Nephron (organoid): ENCODE measurements at regions not wholly inside any gene's neighbourhood (a gene's known extent, or its start where the extent isn't known, plus 50 kb on each side); places are given as distances from the start of the nearest gene placed in this dataset.

Source experiments
- H3K27ac Mint-ChIP-seq, 3 experiments: 2 replicates each; pipeline ENCODE4 v1.8.0; 2020; ENCODE audit warnings: mixed read lengths in 3 of 3, mild to moderate bottlenecking in 2 of 3, moderate library complexity in 1 of 3
- H3K27me3 Mint-ChIP-seq: 2 replicates; pipeline ENCODE4 v1.8.0; 2021; ENCODE audit warnings: low read depth, mild to moderate bottlenecking, moderate library complexity, mixed read lengths
- H3K36me3 Mint-ChIP-seq: 2 replicates; pipeline ENCODE4 v1.8.0; 2020; ENCODE audit warnings: low read depth, mixed read lengths
- H3K4me1 Mint-ChIP-seq: 2 replicates; pipeline ENCODE4 v1.8.0; 2020; ENCODE audit warnings: mixed read lengths
- H3K4me3 Mint-ChIP-seq, 3 experiments: 2 replicates each; pipeline ENCODE4 v1.8.0; 2020; ENCODE audit warnings: mild to moderate bottlenecking in 3 of 3, mixed read lengths in 3 of 3, moderate library complexity in 2 of 3
- H3K9me3 Mint-ChIP-seq: 2 replicates; pipeline ENCODE4 v1.8.0; 2020; ENCODE audit warnings: mixed read lengths
- TF ChIP-seq, protein P1 (sequence below), 3 experiments: fragments of 200-600 bp; sonication (generic); IDR thresholded peaks; one replicate each; pipeline ENCODE4 v1.5.0; 2021; ENCODE audit warnings: antibody characterized with exemption in 3 of 3; ENCODE audit not compliant: unreplicated experiment in 3 of 3

DNA sequence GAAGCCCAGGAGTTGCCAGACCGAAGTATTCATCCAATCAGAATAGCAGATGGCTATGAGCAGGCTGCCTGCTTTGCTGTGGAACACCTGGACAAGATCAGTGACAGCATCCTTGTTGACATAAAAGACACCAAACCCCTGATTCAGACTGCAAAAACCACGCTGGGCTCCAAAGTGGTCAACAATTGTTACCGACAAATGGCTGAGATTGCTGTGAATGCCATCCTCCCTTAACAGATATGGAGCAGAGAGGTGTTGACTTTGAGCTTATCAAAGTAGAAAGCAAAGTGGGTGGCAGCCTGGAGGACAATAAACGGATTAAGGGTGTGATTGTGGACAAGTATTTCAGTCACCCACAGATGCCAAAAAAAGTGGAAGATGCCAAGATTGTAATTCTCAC, 250.3 kb upstream of the OBI1 start:
- Mint-ChIP-seq H3K36me3 (no peaks in the 10 kb centered on the region), H3K4me1 (no peaks in the 10 kb centered on the region), H3K9me3 (no peaks in the 10 kb centered on the region), H3K4me3 (no peak overlapping the region), H3K27me3 (no peaks in the 10 kb centered on the region), H3K27ac (no peak overlapping the region)
- TF ChIP-seq, protein P1, sequence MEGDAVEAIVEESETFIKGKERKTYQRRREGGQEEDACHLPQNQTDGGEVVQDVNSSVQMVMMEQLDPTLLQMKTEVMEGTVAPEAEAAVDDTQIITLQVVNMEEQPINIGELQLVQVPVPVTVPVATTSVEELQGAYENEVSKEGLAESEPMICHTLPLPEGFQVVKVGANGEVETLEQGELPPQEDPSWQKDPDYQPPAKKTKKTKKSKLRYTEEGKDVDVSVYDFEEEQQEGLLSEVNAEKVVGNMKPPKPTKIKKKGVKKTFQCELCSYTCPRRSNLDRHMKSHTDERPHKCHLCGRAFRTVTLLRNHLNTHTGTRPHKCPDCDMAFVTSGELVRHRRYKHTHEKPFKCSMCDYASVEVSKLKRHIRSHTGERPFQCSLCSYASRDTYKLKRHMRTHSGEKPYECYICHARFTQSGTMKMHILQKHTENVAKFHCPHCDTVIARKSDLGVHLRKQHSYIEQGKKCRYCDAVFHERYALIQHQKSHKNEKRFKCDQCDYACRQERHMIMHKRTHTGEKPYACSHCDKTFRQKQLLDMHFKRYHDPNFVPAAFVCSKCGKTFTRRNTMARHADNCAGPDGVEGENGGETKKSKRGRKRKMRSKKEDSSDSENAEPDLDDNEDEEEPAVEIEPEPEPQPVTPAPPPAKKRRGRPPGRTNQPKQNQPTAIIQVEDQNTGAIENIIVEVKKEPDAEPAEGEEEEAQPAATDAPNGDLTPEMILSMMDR (IDR thresholded peaks at IDR 0.05; ENCODE audit: unreplicated experiment in 3 of 3) = no peak

DNA sequence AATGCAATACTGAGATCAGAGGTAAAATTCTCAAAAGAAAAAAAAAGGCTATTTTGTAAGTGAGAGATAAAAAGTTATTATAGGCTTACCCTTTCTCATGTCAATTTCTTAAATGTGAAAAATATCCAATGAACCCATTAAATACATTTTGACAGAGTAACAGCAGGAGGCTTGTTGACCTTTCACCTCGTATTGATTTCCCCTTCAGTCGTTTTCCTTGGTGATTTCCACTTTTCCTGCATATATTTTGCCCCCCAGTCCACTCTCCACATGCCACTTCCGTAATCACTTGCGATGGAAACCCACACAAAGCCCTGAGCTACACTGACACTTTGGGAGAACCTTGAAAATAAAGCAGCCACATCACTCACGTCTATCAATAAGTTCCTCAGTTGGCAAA, 248.1 kb upstream of the OBI1 start:
- Mint-ChIP-seq H3K9me3 (no peaks in the 10 kb centered on the region), H3K4me3 (no peak overlapping the region), H3K4me1 (no peaks in the 10 kb centered on the region), H3K36me3 (no peaks in the 10 kb centered on the region), H3K27me3 (no peaks in the 10 kb centered on the region), H3K27ac (no peak overlapping the region)
- TF ChIP-seq, protein P1 (IDR thresholded peaks at IDR 0.05; ENCODE audit: unreplicated experiment in 3 of 3) = no peak

DNA sequence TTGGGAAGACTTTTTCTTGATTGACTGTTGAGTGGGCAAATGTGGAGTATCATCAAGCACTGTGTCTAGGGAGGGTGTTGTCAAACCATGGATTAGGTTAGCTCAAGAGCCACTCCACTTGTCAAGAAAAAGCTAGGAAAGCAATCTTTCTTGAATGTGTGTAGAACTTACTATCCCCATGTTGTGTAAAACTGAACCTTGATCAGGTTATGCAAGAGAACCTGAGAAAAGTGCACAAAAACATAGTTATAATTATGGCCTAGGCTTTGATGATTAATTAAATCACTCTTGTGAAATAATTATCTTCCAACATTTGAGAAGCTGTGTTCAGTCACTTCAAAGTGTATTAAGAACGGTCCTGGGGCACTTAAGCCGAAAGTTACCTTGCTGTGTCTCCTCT, 238.2 kb upstream of the OBI1 start:
- Mint-ChIP-seq H3K4me1 (no peaks in the 10 kb centered on the region), H3K27ac (no peak overlapping the region), H3K9me3 (no peaks in the 10 kb centered on the region), H3K36me3 (no peaks in the 10 kb centered on the region), H3K27me3 (no peaks in the 10 kb centered on the region), H3K4me3 (no peak overlapping the region)
- TF ChIP-seq, protein P1 (IDR thresholded peaks at IDR 0.05; ENCODE audit: unreplicated experiment in 3 of 3) = no peak

DNA sequence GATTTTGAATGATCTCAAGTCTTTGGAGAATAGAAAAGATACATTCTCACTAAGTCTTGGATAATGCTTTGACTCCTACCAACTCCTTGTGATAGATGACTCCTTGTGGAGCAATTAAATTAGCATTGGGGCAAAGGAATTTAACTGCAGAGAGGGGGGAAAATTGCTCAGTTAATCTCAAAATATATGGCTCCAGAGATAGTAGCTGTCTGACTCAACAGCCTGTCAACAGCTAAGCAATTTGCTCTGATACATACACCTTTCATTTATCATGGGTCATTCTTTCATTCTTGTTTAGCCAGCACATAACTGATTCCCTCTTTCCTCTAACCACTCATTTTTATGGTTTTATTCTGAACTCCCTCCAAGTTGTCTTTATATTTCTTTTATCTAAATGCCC, 225.6 kb upstream of the OBI1 start:
- H3K27me3 Mint-ChIP-seq = no peaks in the 10 kb centered on the region
- H3K4me3 Mint-ChIP-seq = no peak overlapping the region
- TF ChIP-seq, protein P1 (IDR thresholded peaks at IDR 0.05; ENCODE audit: unreplicated experiment in 3 of 3) = no peak
- no peaks in the 10 kb centered on the region for H3K36me3 Mint-ChIP-seq
- no peaks in the 10 kb centered on the region for H3K9me3 Mint-ChIP-seq
- peaks cover 13% of the 10 kb centered on the region for H3K4me1 Mint-ChIP-seq
- H3K27ac Mint-ChIP-seq = no peak overlapping the region

DNA sequence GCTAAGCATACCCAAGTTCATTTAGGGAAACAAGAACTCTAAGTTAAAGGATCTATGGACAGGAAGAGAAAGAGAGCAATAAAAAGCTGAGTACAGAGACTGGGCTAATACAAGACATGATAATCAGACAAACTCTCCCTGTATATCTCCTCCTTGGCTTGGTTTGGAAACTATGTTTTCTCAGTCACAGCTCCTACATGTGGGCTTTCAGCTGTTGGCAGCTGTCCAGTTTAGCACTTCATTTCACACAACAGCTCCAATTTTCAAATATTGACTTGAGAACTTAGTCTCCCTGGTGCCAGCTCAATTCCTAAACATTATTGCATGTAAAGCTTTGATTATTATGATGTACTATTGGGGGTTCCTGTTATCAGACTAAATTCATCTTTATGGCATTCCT, 222.8 kb upstream of the OBI1 start:
- Mint-ChIP-seq H3K4me3 (no peak overlapping the region), H3K27ac (no peak overlapping the region), H3K9me3 (peaks cover 3% of the 10 kb centered on the region), H3K27me3 (no peaks in the 10 kb centered on the region), H3K4me1 (peaks cover 17% of the 10 kb centered on the region), H3K36me3 (no peaks in the 10 kb centered on the region)
- TF ChIP-seq, protein P1 (IDR thresholded peaks at IDR 0.05; ENCODE audit: unreplicated experiment in 3 of 3) = no peak

DNA sequence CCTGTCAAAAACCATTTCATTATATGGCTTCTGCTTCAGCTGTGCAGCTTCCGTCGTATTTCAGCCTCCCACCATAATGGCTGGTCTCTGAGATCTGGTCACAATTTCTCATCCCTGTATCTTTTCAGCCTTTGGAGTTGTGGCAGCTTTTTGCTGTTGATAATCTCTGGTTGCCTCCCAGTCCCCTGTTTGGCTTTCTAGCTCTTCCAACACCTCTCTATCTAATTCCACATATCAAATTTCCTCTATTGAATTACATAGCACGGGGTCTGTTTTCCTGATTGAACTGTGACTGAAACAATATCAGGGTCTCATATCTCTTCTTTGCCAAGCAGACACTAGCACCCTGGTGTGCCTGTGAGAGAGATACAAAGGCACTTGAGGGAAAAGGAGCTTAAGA, 222.1 kb upstream of the OBI1 start:
- Mint-ChIP-seq H3K9me3 (peaks cover 3% of the 10 kb centered on the region), H3K4me1 (peaks cover 17% of the 10 kb centered on the region), H3K27me3 (no peaks in the 10 kb centered on the region), H3K4me3 (no peak overlapping the region), H3K27ac (no peak overlapping the region), H3K36me3 (no peaks in the 10 kb centered on the region)
- TF ChIP-seq, protein P1 (IDR thresholded peaks at IDR 0.05; ENCODE audit: unreplicated experiment in 3 of 3) = no peak
